Progenitor cell of endocrine pancreas (in vitro differentiated cells): ENCODE measurements at regions not wholly inside any gene's neighbourhood (a gene's known extent, or its start where the extent isn't known, plus 50 kb on each side); places are given as distances from the start of the nearest gene placed in this dataset.
A peak's percentile ranks its signal among the peaks of the same experiment; 100 is the strongest.

ENCODE experiments used
- DNase-seq: peaks from one replicate; pipeline ENCODE4 v3.0.0; 2021; ENCODE audit warnings: low spot score; ENCODE audit not compliant: unreplicated experiment
- H3K27ac Mint-ChIP-seq: 2 replicates; pipeline ENCODE4 v1.8.0; 2021; ENCODE audit warnings: mild to moderate bottlenecking, moderate library complexity, mixed read lengths
- H3K27me3 Mint-ChIP-seq: 2 replicates; pipeline ENCODE4 v1.8.0; 2021; ENCODE audit warnings: mixed read lengths
- H3K36me3 Mint-ChIP-seq: 2 replicates; pipeline ENCODE4 v1.8.0; 2022; ENCODE audit warnings: mixed read lengths; ENCODE audit not compliant: insufficient read depth
- H3K4me1 Mint-ChIP-seq: 2 replicates; pipeline ENCODE4 v1.8.0; 2021; ENCODE audit warnings: low read depth, mixed read lengths
- H3K4me3 Mint-ChIP-seq: 2 replicates; pipeline ENCODE4 v1.8.0; 2021; ENCODE audit warnings: low read depth, mild to moderate bottlenecking, moderate library complexity, mixed read lengths
- H3K9me3 Mint-ChIP-seq: 2 replicates; pipeline ENCODE4 v1.8.0; 2021; ENCODE audit warnings: low read depth, mixed read lengths
- CTCF ChIP-seq: fragments of 200-600 bp; sonication (generic); IDR thresholded peaks from one replicate; pipeline ENCODE4 v1.5.0; 2021; ENCODE audit warnings: antibody characterized with exemption, mild to moderate bottlenecking; ENCODE audit not compliant: unreplicated experiment

- Mint-ChIP-seq H3K36me3 (no peaks in the 10 kb centered on the region), H3K9me3 (peaks cover 5% of the 10 kb centered on the region), H3K4me3 (no peak overlapping the region), H3K27ac (no peak overlapping the region), H3K27me3 (no peaks in the 10 kb centered on the region), H3K4me1 (no peaks in the 10 kb centered on the region)
- DNase-seq = no peak
- TF ChIP-seq CTCF = no peak
Observed at GRCh38 chr10:83144461-83144860, 994.8 kb upstream of the GHITM start.

GRCh38 chr10:83153714-83154113 lies 985.6 kb upstream of the GHITM start:
- no peak for DNase-seq
- Mint-ChIP-seq H3K4me3 (no peak overlapping the region), H3K36me3 (no peaks in the 10 kb centered on the region), H3K27ac (no peak overlapping the region), H3K4me1 (peaks cover 2% of the 10 kb centered on the region), H3K9me3 (peaks cover 5% of the 10 kb centered on the region), H3K27me3 (no peaks in the 10 kb centered on the region)
- TF ChIP-seq CTCF = no peak

GRCh38 chr10:83164156-83164555 lies 975.2 kb upstream of the GHITM start:
- H3K27ac Mint-ChIP-seq = no peak overlapping the region
- no peaks in the 10 kb centered on the region for H3K9me3 Mint-ChIP-seq
- no peak for TF ChIP-seq CTCF
- peaks cover 21% of the 10 kb centered on the region for H3K4me1 Mint-ChIP-seq
- no peak overlapping the region for H3K4me3 Mint-ChIP-seq
- H3K27me3 Mint-ChIP-seq = no peaks in the 10 kb centered on the region
- no peak for DNase-seq
- no peaks in the 10 kb centered on the region for H3K36me3 Mint-ChIP-seq

GRCh38 chr10:83165265-83165664 lies 974.0 kb upstream of the GHITM start:
- no peaks in the 10 kb centered on the region for H3K9me3 Mint-ChIP-seq
- peaks cover 21% of the 10 kb centered on the region for H3K4me1 Mint-ChIP-seq
- H3K27ac Mint-ChIP-seq = no peak overlapping the region
- no peak overlapping the region for H3K4me3 Mint-ChIP-seq
- no peak for TF ChIP-seq CTCF
- no peak for DNase-seq
- no peaks in the 10 kb centered on the region for H3K36me3 Mint-ChIP-seq
- H3K27me3 Mint-ChIP-seq = no peaks in the 10 kb centered on the region

- Mint-ChIP-seq H3K36me3 (no peaks in the 10 kb centered on the region), H3K4me1 (peaks cover 21% of the 10 kb centered on the region), H3K9me3 (no peaks in the 10 kb centered on the region), H3K4me3 (no peak overlapping the region), H3K27ac (no peak overlapping the region), H3K27me3 (no peaks in the 10 kb centered on the region)
- no peak for DNase-seq
- peak; percentile 56 for TF ChIP-seq CTCF
Observed at GRCh38 chr10:83166344-83166743, 973.0 kb upstream of the GHITM start.
